GM21360 (cell line): ENCODE measurements at regions not wholly inside any gene's neighbourhood (a gene's known extent, or its start where the extent isn't known, plus 50 kb on each side); places are given as distances from the start of the nearest gene placed in this dataset.
"Not testable (repeated sequence)": the region's sequence is repeated elsewhere in the genome, so short reads cannot be mapped to it uniquely, and the experiment has no call there.

Experiments used
- ATAC-seq: cut with Tn5 transposase; IDR thresholded peaks from one replicate; pipeline ENCODE4 v1.9.1; 2021; ENCODE audit warnings: mild to moderate bottlenecking, moderate library complexity; ENCODE audit not compliant: unreplicated experiment

GRCh38 chr2:194603429-194603828 lies 1053.6 kb upstream of the SLC39A10 start:
- no peak for ATAC-seq

GRCh38 chr2:194602750-194603149 lies 1054.3 kb upstream of the SLC39A10 start:
- ATAC-seq = no peak

- ATAC-seq = no peak
These were observed 1065.8 kb upstream of the SLC39A10 start for GRCh38 chr2:194591192-194591591.

GRCh38 chr2:194587739-194588270 lies 1069.2 kb upstream of the SLC39A10 start:
- ATAC-seq = no peak

- no peak for ATAC-seq
These were observed 1089.4 kb upstream of the SLC39A10 start for GRCh38 chr2:194567661-194568017.

GRCh38 chr2:194566907-194567660 lies 1089.9 kb upstream of the SLC39A10 start:
- no peak for ATAC-seq

- no peak for ATAC-seq
These were observed 1092.6 kb upstream of the SLC39A10 start for GRCh38 chr2:194564422-194564821.

- no peak for ATAC-seq
These were observed 1094.7 kb upstream of the SLC39A10 start for GRCh38 chr2:194562329-194562728.

- no peak for ATAC-seq
These were observed 1097.1 kb upstream of the SLC39A10 start for GRCh38 chr2:194559964-194560363.

GRCh38 chr2:194559523-194559922 lies 1097.5 kb upstream of the SLC39A10 start:
- ATAC-seq = no peak

- ATAC-seq = no peak
These were observed 1099.0 kb upstream of the SLC39A10 start for GRCh38 chr2:194557993-194558392.

GRCh38 chr2:194556629-194557028 lies 1100.4 kb upstream of the SLC39A10 start:
- ATAC-seq = no peak

GRCh38 chr2:194553980-194554379 lies 1103.0 kb upstream of the SLC39A10 start:
- no peak for ATAC-seq

GRCh38 chr2:194550702-194551101 lies 1106.3 kb upstream of the SLC39A10 start:
- no peak for ATAC-seq

GRCh38 chr2:194549387-194549786 lies 1107.6 kb upstream of the SLC39A10 start:
- no peak for ATAC-seq

- ATAC-seq = no peak
These were observed 1111.0 kb upstream of the SLC39A10 start for GRCh38 chr2:194545978-194546377.

GRCh38 chr2:194539425-194539824 lies 1117.6 kb upstream of the SLC39A10 start:
- ATAC-seq = no peak

- ATAC-seq = no peak
These were observed 1130.9 kb upstream of the SLC39A10 start for GRCh38 chr2:194526121-194526520.

GRCh38 chr2:194514281-194514680 lies 1142.7 kb upstream of the SLC39A10 start:
- no peak for ATAC-seq

- not testable (repeated sequence) for ATAC-seq
These were observed 1146.0 kb upstream of the SLC39A10 start for GRCh38 chr2:194511070-194511469.

GRCh38 chr2:194504876-194505275 lies 1152.2 kb upstream of the SLC39A10 start:
- ATAC-seq = not testable (repeated sequence)

- no peak for ATAC-seq
These were observed 1162.0 kb upstream of the SLC39A10 start for GRCh38 chr2:194495046-194495445.

- ATAC-seq = no peak
These were observed 1162.6 kb upstream of the SLC39A10 start for GRCh38 chr2:194494401-194494800.
